Spleen (tissue), 7 donors: ENCODE measurements at regions not wholly inside any gene's neighbourhood (a gene's known extent, or its start where the extent isn't known, plus 50 kb on each side); places are given as distances from the start of the nearest gene placed in this dataset.

ENCODE experiments used
- CTCF ChIP-seq, 11 experiments: fragments of 200-600 bp in 7 of 11; fragments of 450-650 bp in 4 of 11; sonication (generic) in 4 of 11; IDR thresholded peaks in 8 of 11; conservative IDR thresholded peaks in 3 of 11; 1 replicate in 7 of 11; 2 replicates in 4 of 11; pipeline versions ENCODE4 v1.4.0 to v1.8.0; 2016 to 2021; ENCODE audit warnings: antibody characterized with exemption in 11 of 11, inconsistent platforms in 4 of 11, mild to moderate bottlenecking in 1 of 11
- POLR2A ChIP-seq, 3 donors: fragments of 450-650 bp; IDR thresholded peaks; one replicate each; pipeline ENCODE4 v1.5.1; 2017; ENCODE audit warnings: antibody characterized with exemption in 3 of 3, mild to moderate bottlenecking in 1 of 3
- donor health status: DM: no; HTN: no; CAD: no; lungs with moderate emphysema.
- donor health status: DM: no; HTN: no; CAD: no.
- donor health status: DM: no; HTN: no; CAD: no.

GRCh38 chr4:79689740-79690139, 281.7 kb upstream of the GK2 start:
- TF ChIP-seq POLR2A (IDR thresholded peaks at IDR 0.05) (no peak), CTCF (IDR thresholded peaks at IDR 0.05 in 8 of 11, conservative IDR thresholded peaks at IDR 0.05 in 3 of 11) (no peak)
